Skeletal muscle cell (primary cell): ENCODE measurements at regions not wholly inside any gene's neighbourhood (a gene's known extent, or its start where the extent isn't known, plus 50 kb on each side); places are given as distances from the start of the nearest gene placed in this dataset.
"Not testable (repeated sequence)": the region's sequence is repeated elsewhere in the genome, so short reads cannot be mapped to it uniquely, and the experiment has no call there.

Experiments
- DNase-seq: peaks from one replicate; pipeline ENCODE4 v3.0.0-alpha.2; 2010; ENCODE audit warnings: low read depth
- H3K4me3 ChIP-seq: 2 replicates; pipeline ENCODE4 v1.5.1; 2011; ENCODE audit warnings: low read depth, mild to moderate bottlenecking, control low read depth, low read length, moderate library complexity

DNA sequence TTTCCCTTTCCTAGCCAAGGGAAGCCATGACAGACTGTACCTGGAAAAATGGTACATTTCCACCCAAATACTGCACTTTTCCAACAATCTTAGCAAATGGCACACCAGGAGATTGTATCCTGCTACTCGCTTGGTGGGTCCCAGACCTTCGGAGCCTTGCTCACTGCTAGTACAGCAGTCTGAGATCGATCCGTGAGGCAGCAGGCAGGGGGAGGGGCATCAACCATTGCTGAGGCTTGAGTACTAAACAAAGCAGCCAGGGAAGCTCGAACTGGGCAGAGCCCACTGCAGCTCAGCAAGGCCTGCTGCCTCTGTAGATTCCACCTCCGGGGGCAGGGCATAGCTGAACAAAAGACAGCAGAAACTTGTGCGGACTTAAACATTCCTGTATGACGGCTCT, 218.8 kb downstream of the LRIG3 start:
- no peak for DNase-seq
- no peak overlapping the region for H3K4me3 ChIP-seq

DNA sequence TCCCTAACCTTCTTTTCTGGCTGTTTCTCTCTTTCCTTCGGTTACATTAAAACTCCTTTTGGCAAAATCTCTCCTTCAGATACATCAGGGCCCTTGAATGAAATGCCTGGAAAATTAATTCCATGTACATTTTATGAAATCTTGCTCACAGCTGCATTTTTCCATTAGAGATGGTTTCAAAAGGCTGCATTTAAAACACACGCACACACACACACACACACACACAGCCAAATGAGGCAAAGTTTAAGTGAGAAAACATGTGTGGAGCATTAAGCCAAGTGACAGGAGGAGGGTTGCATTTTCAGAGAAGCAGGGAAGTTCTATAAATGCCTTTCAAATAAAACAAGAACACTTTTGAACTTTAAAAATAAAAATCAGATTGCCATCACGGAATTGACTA, 216.4 kb downstream of the LRIG3 start:
- no peak for DNase-seq
- no peak overlapping the region for H3K4me3 ChIP-seq

DNA sequence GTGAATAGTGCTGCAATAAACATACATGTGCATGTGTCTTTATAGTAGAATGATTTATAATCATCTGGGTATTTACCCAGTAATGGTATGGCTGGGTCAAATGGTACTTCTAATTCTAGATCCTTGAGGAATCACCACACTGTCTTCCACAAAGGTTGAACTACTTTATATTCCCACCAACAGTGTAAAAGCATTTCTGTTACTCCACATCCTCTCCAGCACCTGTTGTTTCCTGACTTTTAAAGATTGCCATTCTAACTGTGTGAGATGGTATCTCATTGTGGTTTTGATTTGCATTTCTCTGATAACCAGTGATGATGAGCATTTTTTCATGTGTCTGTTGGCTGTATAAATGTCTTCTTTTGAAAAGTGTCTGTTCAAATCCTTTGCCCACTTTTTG, 215.5 kb downstream of the LRIG3 start:
- not testable (repeated sequence) for H3K4me3 ChIP-seq, DNase-seq

DNA sequence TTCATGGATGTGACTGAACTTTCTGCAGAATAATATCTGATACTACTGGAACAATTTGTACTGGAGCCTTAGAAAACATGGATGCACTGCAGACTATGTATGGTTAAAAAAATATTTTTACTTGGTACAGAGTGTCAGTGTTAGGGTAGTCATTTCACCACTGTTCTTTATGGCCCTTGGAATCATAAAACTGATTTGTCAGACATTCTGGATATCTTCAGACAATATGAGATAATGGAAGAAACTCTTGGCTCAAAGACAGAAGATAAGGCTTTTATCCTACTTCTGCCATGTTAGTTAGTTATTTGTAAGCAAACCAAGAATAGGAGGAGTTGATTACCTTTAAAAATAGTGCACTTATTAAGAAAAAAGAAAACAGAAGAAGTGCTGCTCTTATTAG, 209.4 kb downstream of the LRIG3 start:
- no peak overlapping the region for H3K4me3 ChIP-seq
- DNase-seq: no peak

DNA sequence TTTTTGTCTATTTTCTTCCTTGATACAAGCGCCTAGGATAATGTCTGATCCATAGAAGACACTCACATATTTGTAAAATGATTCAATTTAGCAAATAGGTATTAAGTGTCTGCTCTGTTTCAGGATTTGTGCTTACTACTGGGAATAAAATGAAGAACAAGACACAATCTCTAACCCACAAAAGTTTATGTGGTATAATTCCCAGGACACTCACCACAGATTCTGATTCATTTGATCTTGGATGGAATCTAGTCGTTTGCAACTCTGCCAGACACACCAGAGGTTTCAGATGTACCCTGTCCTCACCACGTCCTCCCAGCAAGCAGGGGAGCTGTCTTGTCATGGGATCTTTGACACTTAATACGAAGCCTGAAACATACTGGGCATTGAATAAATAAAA, 208.3 kb downstream of the LRIG3 start:
- H3K4me3 ChIP-seq: no peak overlapping the region
- peak; percentile 87 for DNase-seq

DNA sequence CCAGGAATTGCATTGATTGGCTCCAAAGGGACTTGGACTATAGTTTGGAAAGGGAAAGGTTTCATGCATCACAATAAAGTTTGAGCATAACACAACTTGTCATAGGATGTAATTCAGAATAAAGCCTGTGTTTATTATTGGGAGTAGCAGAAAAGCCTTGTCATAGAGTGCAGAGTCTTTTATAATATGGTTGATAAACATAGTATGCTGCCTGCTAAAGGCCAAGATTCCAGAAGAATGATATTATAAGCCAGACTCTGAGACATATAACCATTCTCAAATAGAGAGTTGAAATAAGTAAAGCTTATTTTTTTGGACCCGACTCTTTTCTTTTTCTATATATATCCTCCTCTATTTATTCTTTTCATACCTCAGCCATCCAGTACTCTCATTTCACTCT, 207.3 kb downstream of the LRIG3 start:
- DNase-seq: no peak
- no peak overlapping the region for H3K4me3 ChIP-seq

DNA sequence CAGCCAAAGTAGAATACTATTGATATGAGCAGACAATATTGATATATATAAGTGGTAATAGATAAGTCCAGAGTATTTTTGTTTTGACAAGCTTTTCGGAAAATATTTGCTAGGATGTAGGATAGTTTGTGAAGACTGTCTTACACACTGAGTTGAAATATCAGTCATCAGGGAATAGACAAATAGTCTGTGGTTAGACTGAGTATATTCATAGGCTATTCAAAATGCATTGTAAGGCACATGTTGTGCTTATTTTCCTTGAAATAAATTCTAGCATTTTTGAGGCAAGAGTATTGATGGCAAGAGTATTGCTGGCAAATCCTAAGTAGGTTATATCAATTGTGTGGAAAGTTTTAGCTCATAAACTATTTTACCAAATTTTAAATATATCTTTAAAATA, 201.1 kb downstream of the LRIG3 start:
- DNase-seq: no peak
- H3K4me3 ChIP-seq: no peak overlapping the region

DNA sequence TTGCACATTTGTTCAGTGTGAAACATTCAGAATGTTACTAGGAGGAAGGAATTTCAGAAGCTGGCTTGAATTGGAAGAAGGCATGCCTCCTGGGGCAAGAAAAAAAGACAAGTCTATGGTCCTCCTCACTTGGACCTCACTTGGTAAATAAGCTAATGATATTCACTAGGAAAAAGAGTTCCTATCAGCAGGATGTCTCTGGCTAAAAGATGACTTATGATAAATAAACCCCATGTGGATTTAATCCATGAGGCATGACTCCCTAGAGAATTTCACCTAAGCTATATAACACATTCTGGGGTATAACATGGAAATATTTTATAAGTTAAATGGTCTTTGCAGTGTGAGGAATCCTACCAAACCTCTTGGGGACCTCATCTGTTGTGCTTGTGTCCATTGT, 199.9 kb downstream of the LRIG3 start:
- H3K4me3 ChIP-seq: no peak overlapping the region
- no peak for DNase-seq

DNA sequence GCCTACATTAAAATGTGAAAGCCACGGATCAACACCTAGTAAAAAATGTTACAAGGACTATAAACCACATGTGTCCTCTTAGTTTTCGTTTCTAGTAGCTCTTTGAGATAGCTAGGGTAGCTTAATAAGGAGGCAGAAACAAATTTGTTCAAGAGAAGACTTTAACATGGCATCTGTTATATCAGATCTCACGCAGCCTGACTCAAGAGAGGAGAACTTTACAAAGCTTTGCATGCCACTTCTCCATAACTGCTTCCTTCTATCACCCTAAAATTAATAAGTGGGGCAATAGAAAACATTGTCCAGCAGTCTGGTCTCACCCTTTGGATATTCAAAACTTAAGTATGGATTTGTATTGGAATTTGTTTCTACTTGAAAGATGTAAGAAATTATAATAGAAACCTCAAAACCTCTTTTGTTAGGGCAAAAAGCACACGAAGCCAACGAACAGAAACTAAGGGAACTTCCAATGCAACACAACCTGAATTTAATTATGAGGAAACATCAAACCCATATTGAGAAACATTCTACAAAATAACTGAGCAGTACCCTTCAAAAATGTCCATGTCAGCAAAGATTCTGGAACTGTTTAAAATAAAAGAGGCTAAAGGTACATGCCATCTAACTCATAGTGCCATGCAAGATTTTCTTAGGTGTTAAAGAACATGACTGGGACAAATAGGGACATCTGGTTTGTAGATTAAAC, 194.8 kb downstream of the LRIG3 start:
- DNase-seq: no peak
- no peak overlapping the region for H3K4me3 ChIP-seq

DNA sequence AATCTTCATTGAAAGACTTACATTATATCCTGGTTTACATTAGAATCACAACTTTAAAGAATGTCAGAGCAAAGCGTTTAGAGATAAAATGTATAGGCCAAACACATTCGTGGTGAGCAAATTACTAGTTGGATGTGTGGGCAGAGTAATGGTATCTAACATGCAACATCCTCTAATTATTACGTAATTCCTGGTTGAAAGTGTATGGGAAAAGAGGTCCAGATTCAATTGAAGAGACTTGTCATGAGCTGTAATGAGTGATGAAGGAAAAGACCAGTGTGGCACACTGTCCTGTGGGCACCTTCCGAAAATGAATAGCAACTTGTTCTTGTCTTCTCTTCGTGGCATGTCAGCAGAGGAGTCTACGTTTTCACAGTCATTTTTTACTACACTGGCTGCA, 192.8 kb downstream of the LRIG3 start:
- peak; percentile 50 for DNase-seq
- H3K4me3 ChIP-seq: no peak overlapping the region

DNA sequence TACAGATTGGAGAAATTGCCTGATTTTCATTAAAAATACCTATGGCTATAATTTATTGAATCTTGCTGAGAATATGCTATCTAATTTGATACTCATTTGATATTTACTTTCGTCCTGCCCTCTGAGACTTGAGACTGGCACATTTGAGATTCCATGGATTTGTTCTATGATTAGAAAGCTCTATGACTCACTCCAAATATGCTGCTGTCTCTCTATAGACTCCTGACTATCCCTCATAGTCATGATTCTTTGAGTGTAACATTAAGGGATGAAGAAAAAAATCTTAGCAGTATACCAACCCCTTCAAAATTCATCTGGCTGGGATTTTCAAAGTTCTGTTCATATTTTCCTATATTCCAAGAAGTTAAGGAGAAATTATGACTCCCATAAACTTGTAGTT, 191.9 kb downstream of the LRIG3 start:
- no peak overlapping the region for H3K4me3 ChIP-seq
- no peak for DNase-seq

DNA sequence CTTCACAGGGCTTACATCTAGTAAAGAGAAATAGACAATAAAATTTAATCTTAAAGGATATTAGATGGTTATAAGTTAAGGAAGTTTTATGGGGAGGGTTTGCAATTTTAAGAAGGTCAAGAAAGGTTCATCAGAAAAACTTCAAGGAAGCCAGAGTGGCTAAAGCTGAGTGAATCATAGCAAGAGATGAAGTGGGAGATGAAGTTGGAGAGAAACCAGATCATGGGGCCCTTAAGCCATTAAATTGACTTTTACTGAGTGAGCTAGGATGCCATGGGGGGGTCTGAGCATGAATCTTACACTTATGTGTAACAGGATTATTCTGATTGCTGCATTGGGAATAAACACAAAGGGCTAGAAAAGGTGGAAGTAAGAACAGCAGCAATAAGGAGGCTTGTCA, 189.2 kb downstream of the LRIG3 start:
- no peak overlapping the region for H3K4me3 ChIP-seq
- no peak for DNase-seq

DNA sequence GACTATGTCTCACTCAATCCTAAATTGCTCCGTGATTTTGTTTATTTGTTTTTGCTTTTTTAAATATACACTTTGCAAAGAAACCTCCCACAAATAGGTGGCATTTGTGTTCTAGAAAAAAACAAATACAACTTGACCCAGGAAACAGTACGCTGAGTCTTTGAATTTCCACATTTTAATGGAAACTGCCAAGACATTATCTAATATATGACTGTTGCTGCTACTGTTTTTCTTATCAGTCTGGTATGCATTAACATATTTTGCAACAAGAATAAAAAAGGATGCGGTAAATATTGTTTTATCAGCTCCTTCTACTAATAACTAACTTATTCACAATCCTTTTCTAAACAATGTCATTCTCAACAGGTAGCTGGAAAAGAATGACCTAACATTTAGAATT, 187.4 kb downstream of the LRIG3 start:
- H3K4me3 ChIP-seq: no peak overlapping the region
- DNase-seq: no peak

DNA sequence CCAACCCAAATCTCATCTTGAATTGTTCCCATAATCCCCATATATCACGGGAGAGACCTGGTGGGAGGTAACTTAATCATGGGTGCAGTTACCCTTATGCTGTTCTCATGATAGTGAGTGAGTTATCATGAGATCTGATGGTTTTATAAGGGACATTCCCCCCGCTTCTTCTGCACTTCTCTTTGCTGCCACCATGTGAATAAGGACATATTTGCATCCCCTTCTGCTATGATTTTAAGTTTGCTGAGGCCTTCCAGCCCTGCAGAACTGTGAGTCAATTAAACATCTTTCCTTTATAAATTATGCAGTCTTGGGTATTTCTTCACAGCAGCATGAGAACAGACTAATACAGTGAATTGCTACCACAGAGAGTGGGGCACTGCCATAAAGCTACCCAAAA, 179.1 kb downstream of the LRIG3 start:
- no peak for DNase-seq
- no peak overlapping the region for H3K4me3 ChIP-seq

DNA sequence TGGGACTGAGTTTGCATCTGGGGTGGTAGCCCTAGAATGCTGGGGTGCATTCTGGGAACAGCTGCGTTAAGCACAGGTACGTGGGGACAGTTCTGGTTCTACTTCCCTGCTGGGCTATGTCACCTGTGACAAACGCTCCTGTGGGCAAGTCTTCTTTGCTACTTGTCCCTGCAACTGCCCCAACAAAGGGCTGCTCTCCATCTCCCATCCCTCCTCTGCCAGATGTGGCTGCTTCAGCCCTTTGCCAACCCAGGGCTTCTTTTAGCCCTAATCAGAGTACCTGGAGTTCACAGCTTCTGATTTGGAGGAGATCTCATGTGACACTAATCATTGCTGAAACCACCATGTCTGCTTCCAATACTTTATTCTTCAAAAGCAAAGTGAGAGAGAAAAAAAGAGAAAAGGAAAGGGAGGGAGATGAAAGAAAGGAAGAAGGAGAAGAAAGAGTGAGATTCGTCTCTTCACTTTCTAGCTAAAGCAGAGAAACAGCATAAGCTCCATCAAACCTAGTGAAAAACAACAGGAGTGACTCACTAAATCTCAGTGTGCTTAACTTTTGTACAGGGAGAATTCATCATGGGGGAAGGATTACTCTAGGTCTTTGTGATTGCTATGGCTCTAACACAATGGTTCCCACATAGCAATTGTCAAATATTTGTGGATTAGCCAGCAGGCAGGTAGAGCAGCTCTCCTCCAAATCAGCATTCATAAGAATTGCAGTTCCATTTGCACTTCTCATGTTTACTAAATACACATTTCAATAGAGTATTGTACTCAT, 174.8 kb downstream of the LRIG3 start:
- DNase-seq: no peak
- H3K4me3 ChIP-seq: no peak overlapping the region

DNA sequence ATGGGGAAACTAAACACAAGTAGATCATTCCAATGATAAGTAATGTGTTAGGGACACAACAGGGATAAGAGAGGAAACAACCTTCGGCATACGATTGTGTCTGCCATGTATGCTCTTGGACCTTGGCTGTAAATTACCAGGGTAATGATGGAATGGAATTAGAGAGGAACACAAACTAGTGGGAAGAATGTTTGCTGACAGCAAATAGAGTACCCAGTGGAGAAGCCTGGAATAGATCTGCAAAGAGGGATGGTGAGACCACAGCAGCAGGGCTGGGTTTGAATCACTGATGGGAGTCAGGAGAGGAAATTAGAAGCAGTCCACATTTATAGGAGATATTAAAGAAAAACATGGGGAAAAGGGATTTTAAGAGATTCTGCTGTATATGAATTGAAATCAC, 172.8 kb downstream of the LRIG3 start:
- no peak for DNase-seq
- H3K4me3 ChIP-seq: no peak overlapping the region

DNA sequence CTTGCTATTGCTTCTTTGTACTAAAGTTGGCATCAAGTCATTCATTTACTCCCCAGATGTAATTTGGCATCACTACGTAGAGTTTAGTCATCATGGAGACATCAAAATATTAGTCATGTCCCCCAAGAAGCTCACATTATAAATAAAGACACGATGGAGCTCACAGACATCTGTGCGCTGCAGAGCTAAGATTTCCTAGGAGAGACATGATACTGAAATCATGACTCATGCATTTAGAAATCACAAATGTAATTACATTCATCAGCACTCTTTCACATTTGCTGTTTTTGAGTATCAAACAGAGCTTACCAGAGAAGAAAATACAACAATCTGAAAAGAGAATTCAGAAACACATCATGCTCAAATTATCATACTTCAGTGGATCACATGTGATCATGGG, 169.8 kb downstream of the LRIG3 start:
- DNase-seq: peak; percentile 96
- H3K4me3 ChIP-seq: no peak overlapping the region

DNA sequence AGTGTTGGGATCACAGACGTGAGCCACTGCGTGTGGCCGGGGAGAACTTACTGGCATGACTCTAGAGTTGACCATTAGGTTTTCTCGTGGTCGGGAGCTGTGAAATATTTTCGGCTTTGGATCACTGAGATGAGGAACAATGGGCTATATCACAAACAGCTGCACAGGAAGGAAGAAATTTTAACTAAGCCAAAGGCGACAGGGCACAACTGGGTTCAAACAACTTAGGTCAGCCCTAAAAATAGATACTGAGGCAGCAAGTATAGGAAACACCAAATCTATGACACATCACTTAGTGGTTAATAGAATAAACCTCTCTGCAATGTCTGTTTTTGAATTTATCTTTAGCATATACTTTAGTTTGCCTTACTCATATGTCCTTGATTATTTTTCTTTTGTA, 162.9 kb downstream of the LRIG3 start:
- H3K4me3 ChIP-seq: no peak overlapping the region
- peak; percentile 84 for DNase-seq

DNA sequence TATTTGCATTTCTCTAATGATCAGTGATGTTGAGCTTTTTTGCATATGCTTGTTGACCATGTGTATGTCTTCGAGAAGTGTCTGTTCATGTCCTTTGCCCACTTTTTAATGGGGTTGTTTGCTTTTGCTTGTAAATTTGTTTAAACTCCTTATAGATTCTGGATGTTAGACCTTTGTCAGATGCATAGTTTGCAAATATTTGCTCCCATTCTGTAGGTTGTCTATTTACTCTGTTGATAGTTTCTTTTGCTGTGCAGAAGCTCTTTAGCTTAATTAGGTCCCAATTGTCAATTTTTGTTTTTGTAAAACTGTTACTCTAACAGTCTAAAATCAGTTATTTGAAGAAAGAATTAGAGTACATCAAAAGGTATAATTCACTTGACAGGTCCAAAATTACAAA, 160.6 kb downstream of the LRIG3 start:
- DNase-seq, H3K4me3 ChIP-seq: not testable (repeated sequence)

DNA sequence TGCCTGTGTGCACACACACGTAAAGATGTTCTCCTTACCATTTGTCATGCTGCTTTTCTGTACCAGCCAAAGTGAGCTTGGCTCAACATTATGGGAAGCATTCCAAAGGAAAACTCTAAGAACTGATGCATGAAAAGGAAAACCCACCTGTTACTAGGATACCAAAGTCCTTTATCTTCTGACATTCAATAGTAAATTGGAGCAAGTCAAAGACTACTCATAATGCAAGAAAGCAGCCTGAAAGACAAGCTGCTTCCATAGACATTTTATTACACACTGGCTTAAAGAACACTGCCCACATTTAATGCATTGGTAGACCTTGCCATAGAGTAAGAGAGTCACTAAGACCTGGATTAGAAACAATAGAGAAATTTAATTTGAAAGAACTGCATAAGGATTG, 159.0 kb downstream of the LRIG3 start:
- H3K4me3 ChIP-seq: no peak overlapping the region
- no peak for DNase-seq
